GM12878 (cell line): ENCODE measurements at regions not wholly inside any gene's neighbourhood (a gene's known extent, or its start where the extent isn't known, plus 50 kb on each side); places are given as distances from the start of the nearest gene placed in this dataset.

Experiments
- ATAC-seq: fragments of 200-7000 bp; cut with Tn5 transposase; 3 replicates; pipeline ENCODE4 v1.9.1; 2020; ENCODE audit warnings: mild to moderate bottlenecking, moderate library complexity
- BruUV-seq: library from RNA; stranded (reverse); fragments of 400-500 nt; replicated peaks from 2 replicates; lab custom pipeline; 2021; lab: Mats Ljungman, UMichigan
- CTCF ChIA-PET: fragments of 300-600 bp; sonication (Branson Sonifier 250); formaldehyde crosslinking; extraction: SDS; loops from one replicate; lab custom pipeline; 2021; ENCODE audit warnings: inconsistent platforms; lab: Yijun Ruan, JAX
- POLR2A ChIA-PET: fragments of 350-600 bp; formaldehyde crosslinking; extraction: SDS; loops from one replicate; lab custom pipeline; 2021; ENCODE audit warnings: inconsistent platforms; lab: Charles Lee
- RAD21 ChIA-PET: fragments of 300-600 bp; sonication (Branson Sonifier 250); formaldehyde crosslinking; loops from one replicate; lab custom pipeline; 2023; ENCODE audit warnings: antibody characterized with exemption; ENCODE audit not compliant: unreplicated experiment; lab: Charles Lee
- SMC1A ChIA-PET: fragments of 300-600 bp; sonication (Branson Sonifier 250); formaldehyde crosslinking; loops from one replicate; lab custom pipeline; 2023; ENCODE audit not compliant: unreplicated experiment, uncharacterized antibody; lab: Charles Lee
- DNase-seq: peaks from one replicate; pipeline ENCODE4 v3.0.0-alpha.2; 2011; ENCODE audit warnings: low read depth, low spot score
- FAIRE-seq: peaks from 3 replicates; lab custom pipeline; 2011; peaks lifted over from hg19 to GRCh38; lab: Jason Lieb, UNC
- H2AFZ ChIP-seq: 2 replicates; pipeline ENCODE4 v1.6.0; 2011; ENCODE audit warnings: low read depth, low read length, control low read depth; ENCODE audit not compliant: control insufficient read depth
- H3K27ac ChIP-seq: 2 replicates; pipeline ENCODE4 v1.5.1; 2011; ENCODE audit warnings: control low read depth; ENCODE audit not compliant: control insufficient read depth, insufficient read depth
- H3K27me3 ChIP-seq, 2 experiments: replicated peaks in 1 of 2; 2 replicates each; pipeline versions ENCODE4 v1.6.0 to v1.6.1; 2011; ENCODE audit warnings: low read length in 1 of 2; ENCODE audit not compliant: control insufficient read depth in 2 of 2, insufficient read depth in 2 of 2
- H3K36me3 ChIP-seq, 2 experiments: 2 replicates each; pipeline ENCODE4 v1.5.1; 2011; ENCODE audit warnings: low read length in 1 of 2; ENCODE audit not compliant: control insufficient read depth in 2 of 2, insufficient read depth in 2 of 2
- H3K4me1 ChIP-seq: 2 replicates; pipeline ENCODE4 v1.6.1; 2011; ENCODE audit warnings: mild to moderate bottlenecking, low read length, moderate library complexity, mixed read lengths; ENCODE audit not compliant: control insufficient read depth, insufficient read depth
- H3K4me2 ChIP-seq: 2 replicates; pipeline ENCODE4 v1.6.0; 2011; ENCODE audit warnings: control low read depth; ENCODE audit not compliant: control insufficient read depth, insufficient read depth
- H3K4me3 ChIP-seq: fragments of 200-600 bp; sonication (generic); 2 replicates; pipeline ENCODE4 v1.5.1; 2016
- H3K79me2 ChIP-seq: 2 replicates; pipeline ENCODE4 v1.6.0; 2011; ENCODE audit warnings: low read length; ENCODE audit not compliant: control insufficient read depth, insufficient read depth
- H3K9ac ChIP-seq: 2 replicates; pipeline ENCODE4 v1.8.0; 2011; ENCODE audit warnings: low read length, control low read depth, mixed read lengths; ENCODE audit not compliant: control insufficient read depth, insufficient read depth
- H3K9me3 ChIP-seq: replicated peaks from 3 replicates; pipeline ENCODE4 v1.5.1; 2011; ENCODE audit warnings: mild to moderate bottlenecking, low read length; ENCODE audit not compliant: control insufficient read depth, insufficient read depth
- H4K20me1 ChIP-seq: 2 replicates; pipeline ENCODE4 v1.6.0; 2011; ENCODE audit not compliant: control insufficient read depth, insufficient read depth
- ATF7 ChIP-seq: fragments of 450-650 bp; IDR thresholded peaks from 2 replicates; pipeline ENCODE4 v1.6.1; 2016; ENCODE audit warnings: low read depth, mild to moderate bottlenecking
- BHLHE40 ChIP-seq, 2 experiments: fragments of 450-650 bp in 1 of 2; IDR thresholded peaks; 2 replicates each; pipeline ENCODE4 v1.6.1; 2011 to 2017; ENCODE audit warnings: low read depth in 2 of 2, borderline replicate concordance in 1 of 2, improper control_type of control experiment in 1 of 2, low read length in 1 of 2, mild to moderate bottlenecking in 1 of 2
- BMI1 ChIP-seq: fragments of 450-650 bp; IDR thresholded peaks from 2 replicates; pipeline ENCODE4 v1.6.1; 2016; ENCODE audit warnings: mild to moderate bottlenecking, moderate library complexity, borderline replicate concordance
- CBX3 ChIP-seq: fragments of 200-600 bp; sonication (generic); IDR thresholded peaks from 2 replicates; pipeline ENCODE4 v1.6.1; 2016; ENCODE audit warnings: low read depth, borderline replicate concordance
- CUX1 ChIP-seq: IDR thresholded peaks from 2 replicates; pipeline ENCODE4 v1.6.1; 2012; ENCODE audit warnings: improper control_type of control experiment, low read depth, low read length; ENCODE audit not compliant: insufficient replicate concordance
- EP300 ChIP-seq, 2 experiments: fragments of 150-350 bp in 1 of 2; IDR thresholded peaks; 2 replicates each; pipeline ENCODE4 v1.6.1; 2011 to 2012; ENCODE audit warnings: low read depth in 2 of 2, low read length in 2 of 2, borderline replicate concordance in 1 of 2, improper control_type of control experiment in 1 of 2, inconsistent platforms in 1 of 2; ENCODE audit not compliant: control insufficient read depth in 1 of 2
- MTA2 ChIP-seq: fragments of 450-650 bp; IDR thresholded peaks from 2 replicates; pipeline ENCODE4 v1.6.1; 2016; ENCODE audit warnings: low read depth, mild to moderate bottlenecking, moderate library complexity
- TCF7 ChIP-seq: IDR thresholded peaks from 2 replicates; pipeline ENCODE4 v1.6.1; 2014; ENCODE audit warnings: antibody characterized with exemption, borderline replicate concordance
- ZNF592 ChIP-seq: fragments of 450-650 bp; IDR thresholded peaks from 2 replicates; pipeline ENCODE4 v1.6.1; 2017; ENCODE audit warnings: mild to moderate bottlenecking, moderate library complexity
- ZNF622 ChIP-seq: fragments of 450-650 bp; IDR thresholded peaks from 2 replicates; pipeline ENCODE4 v1.6.1; 2017; ENCODE audit warnings: mild to moderate bottlenecking, inconsistent platforms
- WGBS: methylation state at CpG from one replicate; pipeline ENCODE4 v1.1.6; 2016; ENCODE audit warnings: low lambda C conversion rate; ENCODE audit not compliant: insufficient replicate concordance, insufficient coverage; ENCODE audit errors: missing lambda C conversion rate; 5-methylcytosine and 5-hydroxymethylcytosine counted together
- in situ Hi-C: fragments of 300-500 bp; cut with MboI; formaldehyde crosslinking; loops from 9 replicates; pipeline ENCODE4 v1.14.3; 2018; ENCODE audit warnings: mixed read lengths
- intact Hi-C: fragments of 100-400 bp; cut with micrococcal nuclease; formaldehyde crosslinking; loops from one replicate; pipeline ENCODE4 v1.14.2; 2022; ENCODE audit not compliant: unreplicated experiment
- TF ChIP-seq, protein P1 (sequence below): IDR thresholded peaks from 2 replicates; pipeline ENCODE4 v1.6.1; 2012; ENCODE audit warnings: low read depth, low read length, improper control_type of control experiment

GRCh38 chr13:24038405-24038804 is 122.1 kb upstream of the SPATA13 start (continued):
- TF ChIP-seq, protein P1, sequence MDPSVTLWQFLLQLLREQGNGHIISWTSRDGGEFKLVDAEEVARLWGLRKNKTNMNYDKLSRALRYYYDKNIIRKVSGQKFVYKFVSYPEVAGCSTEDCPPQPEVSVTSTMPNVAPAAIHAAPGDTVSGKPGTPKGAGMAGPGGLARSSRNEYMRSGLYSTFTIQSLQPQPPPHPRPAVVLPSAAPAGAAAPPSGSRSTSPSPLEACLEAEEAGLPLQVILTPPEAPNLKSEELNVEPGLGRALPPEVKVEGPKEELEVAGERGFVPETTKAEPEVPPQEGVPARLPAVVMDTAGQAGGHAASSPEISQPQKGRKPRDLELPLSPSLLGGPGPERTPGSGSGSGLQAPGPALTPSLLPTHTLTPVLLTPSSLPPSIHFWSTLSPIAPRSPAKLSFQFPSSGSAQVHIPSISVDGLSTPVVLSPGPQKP: no peak

GRCh38 chr13:24038841-24039330 is 121.6 kb upstream of the SPATA13 start:
- Histone ChIP-seq H3K4me1 (peaks cover 22% of the 10 kb centered on the region), H3K9ac (no peak overlapping the region), H3K9me3 (no peaks in the 10 kb centered on the region), H3K36me3 (no peaks in the 10 kb centered on the region), H3K79me2 (no peaks in the 10 kb centered on the region), H3K27ac (no peak overlapping the region), H3K4me3 (no peak overlapping the region), H3K4me2 (peak overlapping the region; percentile 25; the same call in 1 of the 2 replicates), H4K20me1 (no peaks in the 10 kb centered on the region; the same call in 1 of the 2 replicates), H3K27me3 (peaks cover 0 to 3% of the 10 kb centered on the region in 2 experiments; a peak in 2 of 4 replicates), H2AFZ (no peak overlapping the region; the same call in 1 of the 2 replicates)
- ChIA-PET CTCF (interaction anchor here (0.7 to 2.3 kb wide), 7 partner anchors 10 to 191 kb away, joined by 3 to 15 read pairs (median 4); no protein-coding TSS in a partner anchor), POLR2A (no interaction called here), SMC1A (interaction anchor here (0.8 to 4.1 kb wide), 7 partner anchors 14 to 193 kb away, joined by 3 to 20 read pairs (median 7); no protein-coding TSS in a partner anchor), RAD21 (interaction anchor here (1.4 to 3.0 kb wide), 2 partner anchors 10 to 18 kb away, joined by 3 to 11 read pairs; no protein-coding TSS in a partner anchor)
- BruUV-seq: no TSS peak
- DNase-seq (no peak), FAIRE-seq (no peak), ATAC-seq (peak; percentile 74)
- in situ Hi-C loops: no loop called here
- intact Hi-C loops: no loop called here
- WGBS: 50% methylated on average over 3 of the region's 3 CpGs
- TF ChIP-seq CBX3: no peak
- peak in 1 of 2 experiments; percentile 27; a peak in 1 of 4 replicates for TF ChIP-seq EP300 (IDR thresholded peaks at IDR 0.05; ENCODE audit: borderline replicate concordance in 1 of 2, control insufficient read depth in 1 of 2, low read depth in 2 of 2, low read length in 2 of 2)
- TF ChIP-seq BMI1: no peak
- peak; percentile 83 for TF ChIP-seq ATF7
- peak; percentile 45 for TF ChIP-seq MTA2
- no peak for TF ChIP-seq CUX1
- no peak for TF ChIP-seq TCF7
- TF ChIP-seq ZNF622: no peak
- TF ChIP-seq ZNF592: no peak
- peak in 1 of 2 experiments; percentile 3; a peak in 1 of 4 replicates for TF ChIP-seq BHLHE40 (IDR thresholded peaks at IDR 0.05; ENCODE audit: borderline replicate concordance in 1 of 2, low read depth in 2 of 2, low read length in 1 of 2)
